ENCODE measurements at regions not wholly inside any gene's neighbourhood (a gene's known extent, or its start where the extent isn't known, plus 50 kb on each side); places are given as distances from the start of the nearest gene placed in this dataset.

GRCh38 chr18:46293742-46294181 is 189.6 kb downstream of the HAUS1 start:
- TF ChIP-seq CTCF (IDR thresholded peaks at IDR 0.05; ENCODE audit: borderline replicate concordance, extremely low read depth, low read length, poor library complexity, severe bottlenecking), result no peak
- TF ChIP-seq EZH2 (IDR thresholded peaks at IDR 0.05; ENCODE audit: borderline replicate concordance, low read depth, low read length, severe bottlenecking), result no peak

Measured in DND-41 (cell line).